ENCODE measurements at regions not wholly inside any gene's neighbourhood (a gene's known extent, or its start where the extent isn't known, plus 50 kb on each side); places are given as distances from the start of the nearest gene placed in this dataset.

- DNase-seq (ENCODE audit: low read depth): no peak
- no peak overlapping the region for H3K4me3 ChIP-seq (replicated peaks; ENCODE audit: low read depth, low read length)
- no peak for TF ChIP-seq CTCF (IDR thresholded peaks at IDR 0.05; ENCODE audit: low read length, missing control alignments)
Observed at GRCh38 chr10:25813511-25813910, 120.5 kb upstream of the MYO3A start.

GRCh38 chr10:25815236-25815635, 118.8 kb upstream of the MYO3A start:
- peak; percentile 39 for DNase-seq (ENCODE audit: low read depth)
- no peak for TF ChIP-seq CTCF (IDR thresholded peaks at IDR 0.05; ENCODE audit: low read length, missing control alignments)
- H3K4me3 ChIP-seq (replicated peaks; ENCODE audit: low read depth, low read length): no peak overlapping the region

GRCh38 chr10:25815999-25816768, 117.8 kb upstream of the MYO3A start:
- TF ChIP-seq CTCF (IDR thresholded peaks at IDR 0.05; ENCODE audit: low read length, missing control alignments): no peak

GRCh38 chr10:25817200-25817599, 116.8 kb upstream of the MYO3A start:
- no peak overlapping the region for H3K4me3 ChIP-seq (replicated peaks; ENCODE audit: low read depth, low read length)
- TF ChIP-seq CTCF (IDR thresholded peaks at IDR 0.05; ENCODE audit: low read length, missing control alignments): no peak
- DNase-seq (ENCODE audit: low read depth): no peak

More at GRCh38 chr10:25815999-25816768, 117.8 kb upstream of the MYO3A start:
- DNase-seq (ENCODE audit: low read depth): no peak
- H3K4me3 ChIP-seq (replicated peaks; ENCODE audit: low read depth, low read length): no peak overlapping the region

- no peak overlapping the region for H3K4me3 ChIP-seq (replicated peaks; ENCODE audit: low read depth, low read length)
- no peak for TF ChIP-seq CTCF (IDR thresholded peaks at IDR 0.05; ENCODE audit: low read length, missing control alignments)
- no peak for DNase-seq (ENCODE audit: low read depth)
Observed at GRCh38 chr10:25818751-25819150, 115.3 kb upstream of the MYO3A start.

GRCh38 chr10:25820472-25820871, 113.6 kb upstream of the MYO3A start:
- TF ChIP-seq CTCF (IDR thresholded peaks at IDR 0.05; ENCODE audit: low read length, missing control alignments): no peak
- DNase-seq (ENCODE audit: low read depth): no peak
- no peak overlapping the region for H3K4me3 ChIP-seq (replicated peaks; ENCODE audit: low read depth, low read length)

GRCh38 chr10:25820874-25821273, 113.2 kb upstream of the MYO3A start:
- TF ChIP-seq CTCF (IDR thresholded peaks at IDR 0.05; ENCODE audit: low read length, missing control alignments): no peak
- no peak for DNase-seq (ENCODE audit: low read depth)
- no peak overlapping the region for H3K4me3 ChIP-seq (replicated peaks; ENCODE audit: low read depth, low read length)
